AG04449 (cell line): ENCODE measurements at regions not wholly inside any gene's neighbourhood (a gene's known extent, or its start where the extent isn't known, plus 50 kb on each side); places are given as distances from the start of the nearest gene placed in this dataset.

ENCODE experiments used
- CTCF ChIA-PET: fragments of 350-600 bp; formaldehyde crosslinking; extraction: SDS; loops from one replicate; lab custom pipeline; 2021; ENCODE audit warnings: antibody characterized with exemption; lab: Yijun Ruan, JAX
- POLR2A ChIA-PET: fragments of 400-600, 350-600 bp; formaldehyde crosslinking; extraction: SDS; loops from one replicate; lab custom pipeline; 2020; ENCODE audit warnings: antibody characterized with exemption, inconsistent platforms; lab: Yijun Ruan, JAX
- DNase-seq: peaks from one replicate; pipeline ENCODE4 v3.0.0-alpha.2; 2010; ENCODE audit warnings: low read depth, low spot score
- H3K4me3 ChIP-seq: 2 replicates; pipeline ENCODE4 v1.5.1; 2011; ENCODE audit warnings: low read depth, mild to moderate bottlenecking, control low read depth, low read length
- CTCF ChIP-seq: IDR thresholded peaks from one replicate; pipeline ENCODE4 v1.5.1; 2011; ENCODE audit warnings: mild to moderate bottlenecking, moderate library complexity, low read length, control low read depth, inconsistent platforms; ENCODE audit not compliant: insufficient read depth; ENCODE audit errors: missing control alignments

GRCh38 chr6:14634072-14634471 lies 516.5 kb downstream of the CD83 start:
- no peak for TF ChIP-seq CTCF
- no peak overlapping the region for H3K4me3 ChIP-seq
- CTCF ChIA-PET = no interaction called here
- POLR2A ChIA-PET = no interaction called here
- no peak for DNase-seq

GRCh38 chr6:14635195-14635594 lies 517.6 kb downstream of the CD83 start:
- ChIA-PET POLR2A (no interaction called here), CTCF (no interaction called here)
- no peak for TF ChIP-seq CTCF
- H3K4me3 ChIP-seq = no peak overlapping the region
- DNase-seq = no peak

DNA sequence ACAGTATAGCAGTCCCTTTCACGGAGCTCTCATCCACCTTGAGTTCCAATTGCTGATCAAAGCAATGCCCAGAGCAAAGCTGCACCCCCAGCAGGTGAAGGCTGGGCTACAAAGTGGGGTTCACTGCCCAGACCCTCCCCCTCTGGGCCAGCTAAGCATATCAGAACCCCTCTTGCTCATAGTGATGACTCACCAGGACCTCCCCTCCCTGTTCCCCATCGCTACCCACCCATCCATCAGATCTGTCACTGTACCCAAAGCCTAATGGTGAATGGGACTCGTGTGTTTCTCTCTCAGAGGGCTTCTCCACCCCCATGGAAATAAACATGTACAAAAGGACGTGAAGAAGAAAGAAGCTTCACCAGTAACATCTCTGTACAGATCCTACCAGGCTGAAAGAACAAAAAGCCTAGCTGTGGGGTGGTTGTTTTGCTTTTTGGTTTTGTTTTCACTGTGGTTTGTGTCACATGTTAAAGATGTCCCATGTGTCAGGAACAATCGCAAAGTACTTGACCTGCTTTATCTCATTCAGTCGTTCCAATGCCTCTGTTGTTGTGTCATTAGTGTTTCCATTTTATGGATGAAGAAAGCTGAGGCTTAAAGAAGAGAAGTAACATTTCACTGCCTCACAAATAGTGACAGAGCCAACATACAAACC lies 518.5 kb downstream of the CD83 start:
- ChIA-PET POLR2A (no interaction called here), CTCF (interaction anchor here (0.8 kb wide), 1 partner anchor 161 kb away, joined by 3 read pairs; no protein-coding TSS in a partner anchor)
- no peak for TF ChIP-seq CTCF
- no peak for DNase-seq
- no peak overlapping the region for H3K4me3 ChIP-seq

- no peak for DNase-seq
- no peak for TF ChIP-seq CTCF
- ChIA-PET CTCF (interaction anchor here (0.6 to 1.2 kb wide), 2 partner anchors 9 to 313 kb away, joined by 3 to 5 read pairs; no protein-coding TSS in a partner anchor), POLR2A (no interaction called here)
- no peak overlapping the region for H3K4me3 ChIP-seq
Observed at GRCh38 chr6:14638435-14638905, 520.9 kb downstream of the CD83 start.

DNA sequence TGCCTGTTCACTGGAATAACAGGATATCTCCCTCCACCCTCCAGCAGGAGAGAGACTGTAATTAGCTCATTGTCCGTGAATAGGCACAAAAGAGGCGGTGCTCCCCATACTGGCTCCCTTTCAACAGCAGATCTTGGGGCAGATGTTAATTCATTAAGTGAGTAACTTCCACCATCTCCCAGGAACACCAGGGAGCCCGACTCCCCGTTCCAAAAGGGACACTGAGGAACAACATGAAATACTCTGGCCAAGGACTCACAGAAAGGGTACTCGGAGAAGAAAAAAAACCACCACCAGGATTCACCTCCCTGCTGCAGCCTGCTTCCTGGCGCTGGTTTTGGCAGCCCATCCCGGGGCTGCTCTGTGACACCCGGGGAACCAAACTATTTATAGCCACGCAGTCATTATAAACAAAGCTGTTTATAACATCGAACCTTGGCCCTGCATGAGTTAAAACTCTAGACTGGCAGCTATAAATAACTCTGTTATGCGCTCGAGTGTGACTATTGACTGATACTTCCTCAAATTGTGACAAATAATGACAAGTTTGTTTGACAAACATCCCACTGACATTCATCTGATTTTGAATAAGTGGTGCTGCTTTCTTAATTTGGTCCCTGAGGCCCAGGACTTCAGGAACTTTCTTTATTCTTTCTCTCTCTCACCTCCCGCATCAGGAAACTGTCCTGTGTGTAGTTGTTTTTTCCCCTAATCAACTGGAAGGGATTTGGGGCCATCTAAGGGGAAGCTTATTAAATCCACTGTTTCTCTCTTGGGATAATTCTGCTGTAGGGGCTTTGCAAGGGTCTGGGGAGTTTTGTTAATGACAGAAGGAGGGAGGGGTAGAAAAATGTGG lies 521.6 kb downstream of the CD83 start:
- CTCF ChIA-PET = interaction anchor here (0.6 to 1.2 kb wide), 2 partner anchors 9 to 314 kb away, joined by 3 to 5 read pairs; no protein-coding TSS in a partner anchor
- H3K4me3 ChIP-seq = no peak overlapping the region; the same call in 1 of the 2 replicates
- TF ChIP-seq CTCF = no peak
- no peak for DNase-seq
- POLR2A ChIA-PET = no interaction called here
